Muscle layer of colon (tissue), 2 donors: ENCODE measurements at regions not wholly inside any gene's neighbourhood (a gene's known extent, or its start where the extent isn't known, plus 50 kb on each side); places are given as distances from the start of the nearest gene placed in this dataset.
"Not testable (repeated sequence)": the region's sequence is repeated elsewhere in the genome, so short reads cannot be mapped to it uniquely, and the experiment has no call there.

Experiments
- H3K27ac ChIP-seq: one replicate; pipeline ENCODE4 v1.7.0; 2013; ENCODE audit warnings: low read depth, mild to moderate bottlenecking, low read length, moderate library complexity
- H3K27me3 ChIP-seq, 2 donors: one replicate each; pipeline ENCODE4 v1.7.0; 2013; ENCODE audit warnings: low read length in 2 of 2, mild to moderate bottlenecking in 2 of 2; ENCODE audit not compliant: insufficient read depth in 2 of 2, control insufficient read depth in 1 of 2
- H3K36me3 ChIP-seq: one replicate; pipeline ENCODE4 v1.7.0; 2013; ENCODE audit warnings: mild to moderate bottlenecking, low read length; ENCODE audit not compliant: insufficient read depth
- H3K4me1 ChIP-seq: one replicate; pipeline ENCODE4 v1.7.0; 2013; ENCODE audit warnings: mild to moderate bottlenecking, low read length; ENCODE audit not compliant: insufficient read depth
- H3K4me3 ChIP-seq, 2 donors: one replicate each; pipeline ENCODE4 v1.7.0; 2013; ENCODE audit warnings: low read length in 2 of 2, low read depth in 1 of 2, mild to moderate bottlenecking in 1 of 2, moderate library complexity in 1 of 2
- H3K9ac ChIP-seq: one replicate; pipeline ENCODE4 v1.7.0; 2013; ENCODE audit warnings: low read length
- H3K9me3 ChIP-seq: one replicate; pipeline ENCODE4 v1.7.0; 2013; ENCODE audit warnings: mild to moderate bottlenecking, low read length
- donor health status: abdominal sarcoma.
- donor health status: Adenocarcinoma of cecum.

DNA sequence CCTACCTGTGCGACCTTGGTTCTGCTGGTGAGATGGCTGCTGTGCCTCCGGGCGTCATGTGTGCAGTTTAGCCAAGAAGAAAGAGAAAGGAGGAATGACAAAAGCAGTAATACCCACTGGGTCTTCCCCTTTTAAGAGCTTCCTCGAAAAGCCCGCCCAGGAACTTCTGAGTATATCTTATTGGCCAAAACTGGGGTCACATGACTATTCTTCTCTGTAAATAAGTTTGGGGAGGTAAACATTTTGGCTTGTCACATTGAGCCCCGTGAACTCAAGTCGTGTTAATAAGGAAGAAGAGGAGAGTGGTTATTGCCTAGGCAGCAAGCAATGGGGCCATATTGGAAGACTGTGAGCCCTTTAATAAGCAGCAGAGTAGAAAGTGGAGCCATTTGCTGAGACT is 130.4 kb upstream of the ECI2 start:
- Histone ChIP-seq H3K4me1 (no peaks in the 10 kb centered on the region), H3K27ac (no peak overlapping the region), H3K4me3 (no peak overlapping the region), H3K9me3 (no peaks in the 10 kb centered on the region), H3K36me3 (no peaks in the 10 kb centered on the region), H3K9ac (no peak overlapping the region), H3K27me3 (no peaks in the 10 kb centered on the region)

DNA sequence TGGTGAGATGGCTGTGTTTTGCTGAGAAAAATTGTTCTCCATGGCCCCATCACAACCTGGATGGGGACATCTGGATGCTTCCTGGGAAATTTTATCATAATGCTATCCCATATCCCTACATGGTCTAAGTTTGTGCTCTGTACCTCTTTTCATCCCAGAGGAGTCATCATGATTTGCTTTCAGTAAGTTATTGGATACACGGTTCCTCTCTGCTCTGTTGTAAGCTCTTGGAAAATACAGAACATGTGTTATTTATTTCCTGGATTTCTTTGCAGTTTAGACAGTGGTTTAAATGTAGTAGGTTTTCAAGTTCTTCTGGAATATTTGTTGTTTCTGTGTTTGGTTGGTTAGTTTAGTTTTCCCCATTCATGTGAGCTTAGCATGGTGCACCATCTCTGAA is 129.2 kb upstream of the ECI2 start:
- no peaks in the 10 kb centered on the region for H3K36me3 ChIP-seq
- H3K9ac ChIP-seq = no peak overlapping the region
- no peaks in the 10 kb centered on the region for H3K27me3 ChIP-seq
- H3K4me1 ChIP-seq = no peaks in the 10 kb centered on the region
- H3K27ac ChIP-seq = no peak overlapping the region
- H3K4me3 ChIP-seq = no peak overlapping the region
- no peaks in the 10 kb centered on the region for H3K9me3 ChIP-seq

DNA sequence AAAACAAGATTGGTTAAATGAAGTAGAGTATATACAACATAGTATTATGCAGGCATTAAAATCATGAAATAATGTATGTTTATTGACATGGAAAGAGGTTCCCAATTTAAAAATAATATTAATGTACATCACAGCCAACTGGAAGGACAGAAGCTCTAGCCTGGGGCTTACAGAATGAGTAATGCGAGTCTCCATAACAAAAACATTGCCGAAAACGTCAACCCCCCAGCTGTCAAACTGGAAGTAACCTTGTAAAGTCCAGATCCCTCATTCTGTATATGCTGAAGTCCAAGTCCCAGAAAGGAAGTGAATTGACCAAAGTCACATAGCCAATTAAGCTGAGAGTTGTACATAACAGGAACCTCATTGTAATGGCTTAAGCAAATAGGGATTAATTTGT is 128.7 kb upstream of the ECI2 start:
- Histone ChIP-seq H3K4me3 (no peak overlapping the region), H3K9ac (no peak overlapping the region), H3K4me1 (no peaks in the 10 kb centered on the region), H3K27ac (no peak overlapping the region), H3K27me3 (no peaks in the 10 kb centered on the region), H3K9me3 (no peaks in the 10 kb centered on the region), H3K36me3 (no peaks in the 10 kb centered on the region)

DNA sequence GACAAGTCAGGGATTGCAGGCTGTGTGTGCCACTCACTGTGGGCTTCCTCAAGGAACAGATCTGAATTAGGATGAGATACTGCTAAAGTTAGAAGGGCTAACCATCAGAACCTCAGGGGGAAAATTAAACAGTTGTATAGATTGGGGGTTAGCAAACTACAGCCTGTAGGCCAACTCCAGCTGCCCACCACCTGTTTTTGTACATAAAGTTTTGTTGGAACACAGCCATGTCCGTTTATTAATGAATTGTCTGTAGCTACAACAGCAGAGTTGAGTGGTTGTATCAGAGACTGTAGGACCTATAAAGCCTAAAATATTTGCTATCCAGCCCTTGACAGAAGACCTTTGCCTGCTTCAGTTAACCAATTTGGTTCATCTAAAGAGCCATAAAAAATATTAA is 127.2 kb upstream of the ECI2 start:
- H3K9me3 ChIP-seq = no peaks in the 10 kb centered on the region
- no peak overlapping the region for H3K9ac ChIP-seq

DNA sequence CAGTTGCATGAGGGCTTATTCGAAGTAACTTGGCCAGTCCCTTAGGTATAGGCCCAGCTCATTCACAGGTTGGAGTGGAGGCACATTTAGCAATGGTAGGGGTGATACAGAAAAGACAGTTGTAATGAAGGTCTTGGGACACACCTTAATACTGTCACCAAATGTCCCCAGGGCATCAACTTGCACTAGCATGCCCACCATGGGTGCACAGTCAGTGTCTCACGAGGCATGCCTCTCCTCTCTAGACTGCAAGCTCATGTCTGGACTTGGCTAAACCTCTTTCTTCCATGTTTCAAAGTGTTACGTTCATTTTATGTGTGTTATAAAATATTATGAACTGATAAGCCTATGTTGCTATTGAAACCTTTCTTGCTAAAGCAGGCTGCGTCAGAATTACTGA is 124.0 kb upstream of the ECI2 start:
- no peak overlapping the region for H3K4me3 ChIP-seq
- H3K27ac ChIP-seq = no peak overlapping the region
- no peaks in the 10 kb centered on the region for H3K36me3 ChIP-seq
- peaks cover 1% of the 10 kb centered on the region for H3K4me1 ChIP-seq
- H3K9ac ChIP-seq = no peak overlapping the region
- H3K9me3 ChIP-seq = no peaks in the 10 kb centered on the region
- H3K27me3 ChIP-seq = no peaks in the 10 kb centered on the region

More for the DNA sequence above, 127.2 kb upstream of the ECI2 start:
- Histone ChIP-seq H3K4me1 (no peaks in the 10 kb centered on the region), H3K27ac (no peak overlapping the region), H3K4me3 (no peak overlapping the region), H3K27me3 (no peaks in the 10 kb centered on the region), H3K36me3 (no peaks in the 10 kb centered on the region)

DNA sequence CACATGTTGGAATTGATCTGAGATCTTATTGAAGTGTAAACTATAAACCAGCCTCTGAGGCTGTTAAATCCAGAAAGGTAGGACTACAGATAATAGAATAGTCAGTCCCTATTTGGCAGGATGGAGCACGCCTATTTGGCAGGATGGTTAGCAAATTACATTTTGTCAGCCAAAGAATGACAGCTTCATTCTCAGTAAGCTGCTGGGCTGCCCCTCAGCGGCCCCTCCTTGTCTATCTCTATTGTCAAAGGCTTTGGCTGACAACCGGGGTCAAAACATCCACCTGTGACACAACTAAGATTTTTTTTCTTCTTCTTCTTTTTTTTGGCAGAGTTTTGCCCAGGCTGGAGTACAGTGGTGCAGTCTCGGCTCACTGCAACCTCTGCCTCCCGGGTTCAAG is 123.4 kb upstream of the ECI2 start:
- Histone ChIP-seq H3K27me3 (no peaks in the 10 kb centered on the region), H3K4me3 (no peak overlapping the region), H3K27ac (no peak overlapping the region), H3K4me1 (peaks cover 8% of the 10 kb centered on the region), H3K36me3 (no peaks in the 10 kb centered on the region), H3K9me3 (no peaks in the 10 kb centered on the region), H3K9ac (no peak overlapping the region)

DNA sequence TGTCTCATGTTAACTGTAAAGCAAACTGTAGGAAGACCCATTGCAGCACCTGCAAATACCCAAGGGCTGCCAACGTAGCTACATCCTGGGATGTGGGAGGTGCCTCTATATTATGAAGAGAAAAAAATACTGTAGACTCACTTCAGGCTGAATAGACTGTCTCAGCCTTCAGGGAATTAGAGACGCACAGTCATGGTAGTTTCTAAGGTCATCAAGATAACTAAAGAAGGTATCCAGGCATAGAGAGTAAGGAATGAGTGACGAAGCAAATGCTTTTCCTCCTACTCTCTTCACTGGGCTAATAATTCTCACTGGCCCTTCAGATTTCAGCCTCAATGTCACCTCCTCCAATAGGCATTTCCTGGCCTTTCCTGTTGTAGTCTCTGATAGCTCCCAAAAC is 121.6 kb upstream of the ECI2 start:
- Histone ChIP-seq H3K36me3 (no peaks in the 10 kb centered on the region), H3K27me3 (no peaks in the 10 kb centered on the region), H3K9ac (no peak overlapping the region), H3K9me3 (no peaks in the 10 kb centered on the region), H3K4me3 (no peak overlapping the region), H3K27ac (no peak overlapping the region), H3K4me1 (peaks cover 15% of the 10 kb centered on the region)

DNA sequence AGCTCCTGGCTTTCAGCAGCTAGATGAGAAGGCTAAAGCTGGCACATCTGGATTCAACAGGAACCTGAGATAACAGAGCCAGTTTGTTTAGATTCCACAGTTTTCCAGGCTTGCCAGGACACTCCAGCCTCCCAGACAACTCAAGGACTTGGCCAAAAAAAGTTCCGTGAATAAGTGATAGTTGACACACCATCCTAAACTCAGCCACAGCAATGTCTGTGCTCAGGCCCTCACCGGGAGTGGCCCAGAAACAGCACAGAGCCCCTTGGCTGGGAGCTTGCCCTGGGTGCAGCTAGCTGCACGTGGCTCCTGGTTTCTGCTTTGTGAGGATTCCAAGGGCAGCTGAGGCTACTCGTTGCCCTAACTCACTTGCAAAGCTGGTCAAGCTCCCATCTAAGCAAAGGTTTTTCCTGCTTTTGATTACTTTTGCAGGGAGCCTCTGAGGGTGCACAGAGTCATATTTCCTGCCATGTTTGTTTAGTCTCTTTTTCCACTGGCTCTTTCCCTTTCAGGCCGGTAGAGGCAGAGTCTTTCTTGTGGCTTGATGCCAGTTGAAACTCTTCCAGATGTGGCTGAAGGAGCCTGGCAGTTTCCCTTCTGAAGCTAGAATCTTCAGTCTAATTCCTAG is 118.3 kb upstream of the ECI2 start:
- Histone ChIP-seq H3K4me1 (peaks cover 15% of the 10 kb centered on the region), H3K9me3 (no peaks in the 10 kb centered on the region), H3K36me3 (no peaks in the 10 kb centered on the region), H3K9ac (no peak overlapping the region), H3K27ac (peak overlapping the region; percentile 26), H3K4me3 (no peak overlapping the region), H3K27me3 (no peaks in the 10 kb centered on the region)

DNA sequence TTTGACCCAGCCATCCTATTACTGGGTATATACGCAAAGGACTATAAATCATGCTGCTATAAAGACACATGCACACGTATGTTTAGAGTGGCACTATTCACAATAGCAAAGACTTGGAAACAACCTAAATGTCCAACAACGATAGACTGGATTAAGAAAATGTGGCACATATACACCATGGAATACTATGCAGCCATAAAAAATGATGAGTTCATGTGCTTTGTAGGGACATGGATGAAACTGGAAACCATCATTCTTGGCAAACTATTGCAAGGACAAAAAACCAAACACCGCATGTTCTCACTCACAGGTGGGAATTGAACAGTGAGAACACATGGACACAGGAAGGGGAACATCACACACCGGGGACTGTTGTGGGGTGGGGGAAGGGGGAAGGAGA is 117.1 kb upstream of the ECI2 start:
- H3K27me3 ChIP-seq, H3K9ac ChIP-seq, H3K4me3 ChIP-seq, H3K9me3 ChIP-seq, H3K27ac ChIP-seq, H3K36me3 ChIP-seq: not testable (repeated sequence)
- H3K4me1 ChIP-seq = peaks cover 15% of the 10 kb centered on the region

DNA sequence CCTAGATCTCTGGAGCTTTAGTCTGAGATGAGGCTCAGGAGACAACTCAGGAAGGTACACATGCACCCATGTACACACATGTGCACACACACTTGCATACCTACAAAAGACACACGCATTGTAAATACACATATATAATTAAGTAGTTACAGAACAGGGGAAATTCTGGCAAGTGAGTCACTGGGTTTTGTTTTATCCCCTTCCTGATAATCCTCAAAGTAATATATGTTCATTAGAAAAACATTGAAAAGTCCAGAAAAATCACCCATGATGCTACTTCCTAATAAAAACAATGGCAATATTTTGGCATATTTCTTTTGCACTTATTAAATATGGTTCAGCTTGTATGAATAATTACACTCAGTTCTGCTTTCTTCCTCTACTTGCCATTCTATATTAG is 115.3 kb upstream of the ECI2 start:
- no peaks in the 10 kb centered on the region for H3K9me3 ChIP-seq
- peaks cover 15% of the 10 kb centered on the region for H3K4me1 ChIP-seq
- H3K27ac ChIP-seq = no peak overlapping the region
- H3K4me3 ChIP-seq = no peak overlapping the region
- no peaks in the 10 kb centered on the region for H3K27me3 ChIP-seq
- H3K36me3 ChIP-seq = no peaks in the 10 kb centered on the region
- H3K9ac ChIP-seq = no peak overlapping the region

DNA sequence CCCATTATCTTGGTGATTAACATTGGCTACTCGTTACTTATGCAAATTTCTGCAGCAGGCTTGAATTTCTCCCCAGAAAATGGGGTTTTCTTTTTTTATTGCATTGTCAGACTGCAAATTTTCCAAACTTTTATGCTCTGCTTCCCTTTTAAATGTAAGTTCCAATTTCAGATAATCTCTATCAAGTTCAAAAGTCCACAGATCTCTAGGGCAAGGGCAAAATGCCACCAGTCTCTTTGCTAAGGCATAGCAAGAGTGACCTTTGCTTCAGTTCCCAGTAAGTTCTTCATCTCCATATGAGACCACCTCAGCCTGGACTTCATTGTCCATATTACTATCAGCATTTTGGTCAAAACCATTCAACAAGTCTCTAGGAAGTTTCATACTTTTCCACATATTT is 108.5 kb upstream of the ECI2 start:
- not testable (repeated sequence) for H3K4me3 ChIP-seq, H3K36me3 ChIP-seq, H3K27ac ChIP-seq, H3K9ac ChIP-seq, H3K9me3 ChIP-seq, H3K4me1 ChIP-seq, H3K27me3 ChIP-seq

DNA sequence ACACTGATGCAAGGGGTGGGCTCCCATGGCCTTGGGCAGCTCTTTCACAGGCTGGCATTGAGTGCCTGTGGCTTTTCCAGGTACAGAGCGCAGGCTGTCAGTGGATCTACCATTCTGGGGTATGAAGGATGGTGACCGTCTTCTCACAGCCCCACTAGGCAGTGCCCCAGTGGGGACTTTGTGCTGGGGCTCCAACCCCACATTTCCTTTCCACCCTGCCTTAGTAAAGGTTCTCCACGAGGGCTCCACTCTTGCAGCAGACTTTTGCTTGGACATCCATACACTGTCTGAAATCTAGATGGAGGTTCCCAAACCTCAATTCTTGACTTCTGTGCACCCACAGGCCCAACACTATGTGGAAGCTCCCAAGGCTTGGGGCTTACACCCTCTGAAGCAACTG is 107.9 kb upstream of the ECI2 start:
- no peaks in the 10 kb centered on the region for H3K27me3 ChIP-seq
- no peaks in the 10 kb centered on the region for H3K9me3 ChIP-seq
- no peak overlapping the region for H3K27ac ChIP-seq
- H3K9ac ChIP-seq = no peak overlapping the region
- H3K4me1 ChIP-seq = no peaks in the 10 kb centered on the region
- no peaks in the 10 kb centered on the region for H3K36me3 ChIP-seq
- no peak overlapping the region for H3K4me3 ChIP-seq
